AG08396 (cell line): ENCODE measurements at regions not wholly inside any gene's neighbourhood (a gene's known extent, or its start where the extent isn't known, plus 50 kb on each side); places are given as distances from the start of the nearest gene placed in this dataset.

Source experiments
- DNase-seq: peaks from one replicate; pipeline ENCODE4 v3.0.0; 2012; ENCODE audit warnings: low spot score, mixed read lengths

GRCh38 chr5:79871364-79872120, 119.5 kb downstream of the MTX3 start:
- no peak for DNase-seq

GRCh38 chr5:79868163-79868670, 122.8 kb downstream of the MTX3 start:
- DNase-seq = no peak

GRCh38 chr5:79865579-79865978, 125.5 kb downstream of the MTX3 start:
- no peak for DNase-seq

GRCh38 chr5:79864364-79864763, 126.7 kb downstream of the MTX3 start:
- no peak for DNase-seq

- no peak for DNase-seq
These were observed 131.5 kb downstream of the MTX3 start for GRCh38 chr5:79859588-79859987.

- no peak for DNase-seq
These were observed 132.7 kb downstream of the MTX3 start for GRCh38 chr5:79858410-79858723.

- DNase-seq = peak; percentile 41
These were observed 133.2 kb downstream of the MTX3 start for GRCh38 chr5:79857714-79858409.

- DNase-seq = no peak
These were observed 134.5 kb downstream of the MTX3 start for GRCh38 chr5:79856456-79857055.

GRCh38 chr5:79853676-79854418, 137.2 kb downstream of the MTX3 start:
- no peak for DNase-seq

GRCh38 chr5:79853028-79853427, 138.0 kb downstream of the MTX3 start:
- no peak for DNase-seq

- no peak for DNase-seq
These were observed 139.6 kb downstream of the MTX3 start for GRCh38 chr5:79851391-79851863.

GRCh38 chr5:79850941-79851340, 140.1 kb downstream of the MTX3 start:
- DNase-seq = no peak

- DNase-seq = no peak
These were observed 140.7 kb downstream of the MTX3 start for GRCh38 chr5:79850316-79850822.

GRCh38 chr5:79849486-79850315, 141.4 kb downstream of the MTX3 start:
- no peak for DNase-seq
